A673 (cell line): ENCODE measurements at regions not wholly inside any gene's neighbourhood (a gene's known extent, or its start where the extent isn't known, plus 50 kb on each side); places are given as distances from the start of the nearest gene placed in this dataset.
A peak's percentile ranks its signal among the peaks of the same experiment; 100 is the strongest.

ENCODE experiments used
- BruUV-seq: library from RNA; stranded (reverse); fragments of 400-500 nt; replicated peaks from 2 replicates; lab custom pipeline; 2021; lab: Mats Ljungman, UMichigan
- CTCF ChIA-PET: fragments of 300-600 bp; sonication (Branson Sonifier 250); formaldehyde crosslinking; loops from one replicate; lab custom pipeline; 2022; ENCODE audit warnings: antibody characterized with exemption; lab: Charles Lee
- POLR2A ChIA-PET: fragments of 300-600 bp; sonication (Branson Sonifier 250); formaldehyde crosslinking; loops from one replicate; lab custom pipeline; 2022; ENCODE audit warnings: antibody characterized with exemption; ENCODE audit not compliant: low non-redundant PET; lab: Charles Lee
- DNase-seq: peaks from one replicate; pipeline ENCODE4 v3.0.0-alpha.2; 2015; ENCODE audit warnings: low spot score
- H3K27ac ChIP-seq: fragments of 200-600 bp; sonication (generic); 2 replicates; pipeline ENCODE4 v1.5.1; 2016; ENCODE audit warnings: mixed run types, low read depth, mild to moderate bottlenecking, mixed read lengths, antibody characterized with exemption, low read length; ENCODE audit not compliant: poor library complexity, severe bottlenecking
- H3K27me3 ChIP-seq: fragments of 200-600 bp; sonication (generic); replicated peaks from 2 replicates; pipeline ENCODE4 v1.6.1; 2017; ENCODE audit warnings: mixed run types, low read depth, mild to moderate bottlenecking, mixed read lengths, antibody characterized with exemption, low read length; ENCODE audit not compliant: insufficient read depth, poor library complexity
- H3K36me3 ChIP-seq: fragments of 200-600 bp; sonication (generic); 2 replicates; pipeline ENCODE4 v1.6.1; 2016; ENCODE audit warnings: mixed run types, mild to moderate bottlenecking, mixed read lengths, antibody characterized with exemption, low read length; ENCODE audit not compliant: insufficient read depth, poor library complexity, severe bottlenecking
- H3K4me1 ChIP-seq: fragments of 200-600 bp; sonication (generic); 2 replicates; pipeline ENCODE4 v1.6.1; 2017; ENCODE audit warnings: mixed run types, mild to moderate bottlenecking, mixed read lengths, antibody characterized with exemption, low read length; ENCODE audit not compliant: insufficient read depth, poor library complexity, severe bottlenecking
- H3K4me3 ChIP-seq: fragments of 200-600 bp; sonication (generic); 2 replicates; pipeline ENCODE4 v1.5.1; 2016; ENCODE audit warnings: low read depth, mixed run types, mild to moderate bottlenecking, mixed read lengths, low read length; ENCODE audit not compliant: poor library complexity, severe bottlenecking
- H3K9me3 ChIP-seq: fragments of 200-600 bp; sonication (generic); 2 replicates; pipeline ENCODE4 v1.6.1; 2016; ENCODE audit warnings: mixed run types, low read depth, mild to moderate bottlenecking, mixed read lengths, antibody characterized with exemption, low read length; ENCODE audit not compliant: poor library complexity, severe bottlenecking
- EZH2 ChIP-seq: fragments of 200-600 bp; sonication (generic); IDR thresholded peaks from 2 replicates; pipeline ENCODE4 v1.6.1; 2017; ENCODE audit warnings: borderline replicate concordance, low read depth, mild to moderate bottlenecking, mixed read lengths, antibody characterized with exemption, low read length; ENCODE audit not compliant: poor library complexity, severe bottlenecking
- intact Hi-C: fragments of 100-400 bp; cut with micrococcal nuclease; formaldehyde crosslinking; loops from one replicate; pipeline ENCODE4 v1.10.0; 2022; ENCODE audit not compliant: unreplicated experiment
- TF ChIP-seq, protein P1 (sequence below): fragments of 300-800, 200-600 bp; sonication (generic); conservative IDR thresholded peaks from 2 replicates; pipeline ENCODE4 v1.5.1; 2017; ENCODE audit warnings: low read depth, mild to moderate bottlenecking, antibody characterized with exemption, low read length, moderate library complexity, mixed read lengths

DNA sequence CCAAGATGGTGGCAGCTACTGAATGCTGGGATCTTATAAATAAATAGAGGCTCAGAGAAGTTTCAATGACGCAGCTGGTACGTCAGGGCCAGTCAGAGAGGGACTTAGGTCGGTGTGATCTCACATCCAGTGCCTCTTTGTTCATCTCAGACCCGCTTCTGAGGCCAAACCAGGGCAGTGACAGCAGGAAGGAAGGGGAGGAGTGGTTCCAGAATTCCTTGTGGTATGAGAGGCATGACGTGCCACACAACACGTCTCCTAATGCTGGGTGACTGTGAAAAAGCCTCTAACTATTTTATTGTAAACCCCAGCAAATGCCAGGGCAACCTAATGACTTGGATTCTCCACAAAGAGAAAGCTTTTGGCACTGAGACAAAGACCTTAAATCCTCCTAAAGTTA is 423.3 kb downstream of the LPIN1 start:
- ChIA-PET CTCF (no interaction called here), POLR2A (no interaction called here)
- peaks cover 21% of the 10 kb centered on the region for H3K4me1 ChIP-seq
- H3K9me3 ChIP-seq = no peaks in the 10 kb centered on the region
- intact Hi-C loops = loop anchor here (5.0 to 10.0 kb wide), 3 partner anchors 337 to 835 kb away; partner anchors contain the start of gene TRIB2
- no TSS peak for BruUV-seq
- no peak for TF ChIP-seq EZH2
- TF ChIP-seq, protein P1, sequence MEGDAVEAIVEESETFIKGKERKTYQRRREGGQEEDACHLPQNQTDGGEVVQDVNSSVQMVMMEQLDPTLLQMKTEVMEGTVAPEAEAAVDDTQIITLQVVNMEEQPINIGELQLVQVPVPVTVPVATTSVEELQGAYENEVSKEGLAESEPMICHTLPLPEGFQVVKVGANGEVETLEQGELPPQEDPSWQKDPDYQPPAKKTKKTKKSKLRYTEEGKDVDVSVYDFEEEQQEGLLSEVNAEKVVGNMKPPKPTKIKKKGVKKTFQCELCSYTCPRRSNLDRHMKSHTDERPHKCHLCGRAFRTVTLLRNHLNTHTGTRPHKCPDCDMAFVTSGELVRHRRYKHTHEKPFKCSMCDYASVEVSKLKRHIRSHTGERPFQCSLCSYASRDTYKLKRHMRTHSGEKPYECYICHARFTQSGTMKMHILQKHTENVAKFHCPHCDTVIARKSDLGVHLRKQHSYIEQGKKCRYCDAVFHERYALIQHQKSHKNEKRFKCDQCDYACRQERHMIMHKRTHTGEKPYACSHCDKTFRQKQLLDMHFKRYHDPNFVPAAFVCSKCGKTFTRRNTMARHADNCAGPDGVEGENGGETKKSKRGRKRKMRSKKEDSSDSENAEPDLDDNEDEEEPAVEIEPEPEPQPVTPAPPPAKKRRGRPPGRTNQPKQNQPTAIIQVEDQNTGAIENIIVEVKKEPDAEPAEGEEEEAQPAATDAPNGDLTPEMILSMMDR = no peak
- H3K4me3 ChIP-seq = no peak overlapping the region
- H3K27ac ChIP-seq = peak overlapping the region; percentile 88
- H3K36me3 ChIP-seq = no peaks in the 10 kb centered on the region
- DNase-seq = peak; percentile 78
- no peaks in the 10 kb centered on the region for H3K27me3 ChIP-seq

DNA sequence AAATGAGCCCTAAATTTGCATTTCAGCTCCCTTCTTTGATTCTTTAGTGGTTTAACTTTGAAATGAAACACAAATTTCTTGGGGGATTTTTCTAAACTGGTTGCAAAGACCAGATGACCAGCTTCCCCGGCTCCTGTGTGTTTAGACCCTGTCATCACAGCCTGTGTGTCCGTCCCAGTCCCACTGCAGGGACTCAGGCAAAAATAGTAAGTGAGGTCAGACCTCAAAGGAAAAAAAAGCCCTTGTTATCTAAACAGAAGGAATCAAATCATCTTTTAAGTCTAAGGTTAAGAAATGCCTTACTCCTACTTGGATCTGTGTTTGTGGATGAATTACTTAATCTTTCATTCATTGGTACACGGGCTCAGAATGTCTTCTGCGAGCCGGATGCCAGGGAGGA is 423.7 kb downstream of the LPIN1 start:
- ChIA-PET CTCF (no interaction called here), POLR2A (no interaction called here)
- DNase-seq = no peak
- intact Hi-C loops = loop anchor here (5.0 to 10.0 kb wide), 3 partner anchors 338 to 835 kb away; partner anchors contain the start of gene TRIB2
- no TSS peak for BruUV-seq
- TF ChIP-seq, protein P1 = no peak
- TF ChIP-seq EZH2 = no peak
- Histone ChIP-seq H3K4me3 (no peak overlapping the region), H3K9me3 (no peaks in the 10 kb centered on the region), H3K27ac (peak overlapping the region; percentile 88), H3K4me1 (peaks cover 21% of the 10 kb centered on the region), H3K36me3 (no peaks in the 10 kb centered on the region), H3K27me3 (no peaks in the 10 kb centered on the region)

DNA sequence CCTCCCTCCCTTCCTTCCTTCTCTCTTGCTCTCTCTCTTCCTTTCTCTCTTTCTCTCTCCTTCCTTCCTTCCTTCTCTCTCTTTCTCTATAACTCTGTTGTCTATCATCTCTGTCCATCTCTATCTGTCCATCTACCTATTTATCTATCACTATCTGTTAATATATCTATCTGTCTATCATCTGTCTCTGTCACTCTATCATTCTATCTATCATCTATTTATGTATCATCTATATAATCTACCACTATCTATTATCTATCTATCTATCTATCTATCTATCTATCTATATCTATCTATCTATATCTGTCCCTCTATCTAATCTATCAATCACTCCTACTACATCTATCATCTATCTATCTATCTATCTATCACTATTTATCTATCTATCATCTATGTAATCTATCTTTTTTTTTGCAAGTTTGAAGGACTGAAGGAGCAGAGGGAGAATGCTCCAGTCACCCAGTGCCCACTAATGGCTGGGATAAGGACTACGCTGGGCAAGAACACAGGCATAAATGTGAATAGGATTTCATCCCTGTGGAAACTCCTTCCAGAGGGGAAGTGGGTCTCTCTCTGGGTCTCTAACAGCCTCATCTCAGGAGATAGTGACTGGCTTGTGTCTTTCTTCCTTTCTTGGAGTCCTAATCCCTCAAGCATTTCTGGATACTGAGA is 427.0 kb downstream of the LPIN1 start:
- no peak overlapping the region for H3K27ac ChIP-seq
- H3K36me3 ChIP-seq = no peaks in the 10 kb centered on the region
- ChIA-PET POLR2A (no interaction called here), CTCF (no interaction called here)
- H3K4me3 ChIP-seq = no peak overlapping the region
- DNase-seq = peak; percentile 30
- no peaks in the 10 kb centered on the region for H3K27me3 ChIP-seq
- peaks cover 20% of the 10 kb centered on the region for H3K4me1 ChIP-seq
- TF ChIP-seq, protein P1 = peak; percentile 50
- no peak for TF ChIP-seq EZH2
- intact Hi-C loops = loop anchor here (2.0 to 10.0 kb wide), 4 partner anchors 311 to 831 kb away; partner anchors contain the start of gene TRIB2
- H3K9me3 ChIP-seq = no peaks in the 10 kb centered on the region
- no TSS peak for BruUV-seq
